ENCODE measurements at regions not wholly inside any gene's neighbourhood (a gene's known extent, or its start where the extent isn't known, plus 50 kb on each side); places are given as distances from the start of the nearest gene placed in this dataset.

DNA sequence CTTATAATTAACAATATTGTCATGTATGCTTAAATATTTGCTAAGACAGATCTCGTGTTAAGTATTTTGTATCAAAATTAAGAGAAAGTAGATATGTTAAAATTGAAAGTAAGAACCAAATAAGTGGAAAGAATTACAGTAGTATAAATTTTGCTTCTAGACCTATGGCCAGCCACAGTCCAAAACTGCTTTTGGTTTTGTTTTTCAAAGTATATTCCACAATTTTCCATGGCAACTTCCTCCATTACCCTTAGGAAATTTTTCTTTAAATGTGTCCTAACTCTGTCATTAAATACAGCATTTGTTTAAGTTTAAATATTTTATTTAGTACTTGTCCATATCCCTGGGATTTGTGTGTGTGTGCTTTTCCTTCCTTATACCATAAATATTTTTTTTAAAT lies 689.0 kb downstream of the DIAPH3 start:
- DNase-seq: no peak

GRCh38 chr13:59475911-59476310 lies 687.8 kb downstream of the DIAPH3 start:
- DNase-seq: no peak

- no peak for DNase-seq
Observed at GRCh38 chr13:59476366-59476765, 687.4 kb downstream of the DIAPH3 start.

GRCh38 chr13:59477011-59477410 lies 686.7 kb downstream of the DIAPH3 start:
- no peak for DNase-seq

GRCh38 chr13:59478908-59479307 lies 684.8 kb downstream of the DIAPH3 start:
- DNase-seq: no peak

GRCh38 chr13:59479629-59480028 lies 684.1 kb downstream of the DIAPH3 start:
- no peak for DNase-seq

DNA sequence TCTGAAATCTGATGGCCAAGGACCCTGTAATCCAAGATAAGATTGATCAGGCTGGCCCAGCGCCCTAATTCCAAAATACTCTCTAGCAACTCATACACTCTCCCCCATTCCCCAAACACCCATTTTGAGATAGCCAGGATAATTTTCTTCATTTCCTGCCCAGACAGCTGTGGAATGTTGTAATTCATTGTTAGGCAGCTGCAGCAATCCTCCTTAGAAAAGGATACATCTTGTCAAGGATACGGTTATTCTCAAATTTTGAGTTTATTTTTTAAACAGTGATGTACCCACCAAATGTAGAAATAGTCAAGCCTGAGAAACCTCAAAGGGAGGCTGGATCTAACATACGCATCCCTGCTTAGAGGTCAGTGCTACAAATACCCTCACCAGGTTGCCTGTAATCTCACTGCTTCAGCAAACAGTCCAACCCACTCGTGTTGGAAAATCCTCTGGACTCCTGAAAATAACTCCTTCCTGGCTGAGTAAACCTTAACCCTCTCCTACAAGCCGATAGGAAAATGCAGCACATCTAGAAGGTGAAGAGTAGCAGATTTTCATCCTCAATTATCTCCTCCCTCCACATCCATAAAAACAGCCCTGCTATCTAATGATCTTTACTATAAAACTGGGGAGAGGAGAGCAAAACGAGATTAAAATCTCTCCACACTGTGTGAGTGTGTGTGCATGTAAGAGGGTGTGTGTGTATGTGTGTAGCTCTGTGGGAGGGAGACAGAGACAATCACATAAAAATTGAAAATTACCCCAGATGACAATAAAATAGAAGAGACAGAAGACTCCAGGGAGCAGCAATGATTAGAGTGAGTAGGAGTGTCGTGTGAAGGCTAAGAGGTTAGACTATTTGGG lies 683.1 kb downstream of the DIAPH3 start:
- no peak for DNase-seq

GRCh38 chr13:59483501-59484145 lies 680.1 kb downstream of the DIAPH3 start:
- no peak for DNase-seq

GRCh38 chr13:59487883-59488282 lies 675.8 kb downstream of the DIAPH3 start:
- no peak for DNase-seq

GRCh38 chr13:59488436-59488835 lies 675.3 kb downstream of the DIAPH3 start:
- no peak for DNase-seq

- no peak for DNase-seq
Observed at GRCh38 chr13:59490651-59491050, 673.1 kb downstream of the DIAPH3 start.

GRCh38 chr13:59492030-59492636 lies 671.6 kb downstream of the DIAPH3 start:
- DNase-seq: no peak

DNA sequence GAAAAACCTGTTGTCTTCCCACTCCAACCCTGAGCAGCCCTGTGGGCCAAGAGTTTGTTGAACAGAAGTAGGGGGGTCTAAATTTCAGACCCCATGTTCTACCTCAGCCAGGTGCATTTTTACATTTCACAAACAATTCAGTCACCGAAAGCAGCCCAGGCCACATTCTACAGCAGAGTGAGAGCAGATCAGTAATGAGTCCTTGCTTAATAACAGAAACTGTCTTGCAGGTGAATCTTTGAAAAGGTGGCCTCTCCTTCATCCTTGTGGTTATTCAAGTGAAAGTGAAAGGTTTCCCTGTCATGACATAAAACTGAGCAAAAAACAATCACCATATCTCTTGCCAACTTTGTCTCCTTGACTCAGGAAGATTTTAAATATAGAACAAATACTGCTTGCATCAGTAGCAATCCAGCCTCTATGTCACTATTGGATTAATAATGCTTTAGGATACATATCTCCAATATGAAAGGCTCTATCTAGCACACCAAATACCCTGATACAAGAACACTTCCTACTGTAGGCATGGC lies 670.2 kb downstream of the DIAPH3 start:
- no peak for DNase-seq

DNA sequence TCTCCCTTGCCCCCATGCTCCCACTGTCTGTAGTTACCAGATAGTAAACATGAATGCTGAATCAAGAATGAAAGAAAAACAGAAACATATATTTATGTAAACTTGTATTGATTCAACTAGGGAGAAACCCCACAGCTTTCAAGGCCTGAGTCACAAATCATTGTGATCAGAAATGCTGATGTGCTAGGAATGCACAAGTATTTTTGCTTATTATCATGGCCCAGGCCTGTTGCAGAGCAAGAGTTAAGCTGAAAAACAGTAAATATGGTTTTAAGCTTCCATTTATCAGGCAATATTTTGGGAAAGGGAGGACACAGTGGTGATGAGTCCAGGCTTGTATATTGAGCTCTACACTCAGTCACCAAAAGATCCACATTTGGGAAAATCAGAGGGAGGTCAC lies 669.6 kb downstream of the DIAPH3 start:
- DNase-seq: no peak

GRCh38 chr13:59494560-59494970 lies 669.2 kb downstream of the DIAPH3 start:
- DNase-seq: no peak

DNA sequence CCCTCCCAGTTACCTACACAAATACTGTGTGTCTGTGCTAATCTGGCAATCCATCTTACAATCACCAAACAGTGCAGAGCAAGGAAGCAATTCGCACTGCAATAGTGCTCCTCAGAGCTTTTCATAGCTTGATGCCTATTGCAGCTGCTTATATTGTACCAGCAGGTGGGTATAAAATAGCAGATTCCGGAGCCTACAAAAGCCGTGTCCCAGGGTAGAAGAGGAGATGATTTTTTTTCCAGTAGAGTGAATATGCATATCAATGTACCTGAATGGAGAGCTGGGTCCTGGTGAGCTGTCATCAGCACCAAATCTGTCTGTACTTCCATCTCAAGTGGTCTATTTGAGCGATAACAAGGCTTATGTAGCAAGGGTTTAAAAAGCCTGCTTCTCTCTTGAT lies 668.4 kb downstream of the DIAPH3 start:
- no peak for DNase-seq

DNA sequence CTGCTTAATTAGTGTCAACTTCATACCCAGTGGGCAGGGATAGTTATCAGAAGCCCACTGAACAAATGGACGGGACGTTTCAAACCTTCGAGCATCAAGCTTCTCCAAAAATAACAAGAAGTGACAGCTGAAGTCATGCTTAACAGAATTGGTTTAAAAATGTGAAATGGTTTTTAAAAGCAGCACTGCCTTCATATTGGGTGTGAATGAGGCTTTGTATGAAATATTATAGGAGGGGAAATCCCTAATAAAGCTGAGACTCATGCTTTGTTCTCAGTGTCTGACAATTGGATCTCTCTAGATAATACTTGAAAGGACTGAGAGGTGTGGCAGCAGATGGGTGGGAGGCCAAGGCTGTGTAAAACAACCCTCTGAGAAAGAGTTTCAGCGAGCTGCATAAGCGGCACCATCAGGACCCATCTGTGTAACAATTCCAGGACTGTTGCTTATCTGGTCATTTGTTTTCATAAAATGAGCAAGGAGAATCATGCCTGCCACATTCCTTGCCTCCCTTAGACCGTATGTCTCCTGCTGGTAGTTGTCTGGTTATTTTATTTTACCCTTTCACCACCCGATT lies 667.7 kb downstream of the DIAPH3 start:
- DNase-seq: no peak

- DNase-seq: no peak
Observed at GRCh38 chr13:59497621-59498247, 666.0 kb downstream of the DIAPH3 start.

GRCh38 chr13:59501004-59501403 lies 662.7 kb downstream of the DIAPH3 start:
- DNase-seq: no peak

DNA sequence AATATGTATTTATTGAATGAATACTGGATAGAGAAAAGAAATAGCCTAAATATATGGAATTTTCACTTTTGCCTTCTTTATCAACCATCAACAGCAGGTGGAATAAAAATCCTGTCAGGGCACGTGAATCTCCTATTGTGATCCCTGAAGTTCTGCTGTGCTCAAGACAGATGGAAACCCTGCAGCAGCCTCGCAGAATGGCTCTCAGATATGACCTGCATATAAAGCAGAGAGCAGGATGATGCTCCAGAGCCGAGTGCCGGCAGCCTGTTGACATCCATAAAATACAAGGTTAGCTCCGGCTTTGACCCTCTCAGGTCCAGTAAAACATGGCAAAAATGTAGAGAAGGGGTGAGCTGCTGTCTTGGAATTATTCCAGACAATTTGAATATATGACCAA lies 659.3 kb downstream of the DIAPH3 start:
- no peak for DNase-seq

GRCh38 chr13:59510386-59510785 lies 653.3 kb downstream of the DIAPH3 start:
- no peak for DNase-seq

DNA sequence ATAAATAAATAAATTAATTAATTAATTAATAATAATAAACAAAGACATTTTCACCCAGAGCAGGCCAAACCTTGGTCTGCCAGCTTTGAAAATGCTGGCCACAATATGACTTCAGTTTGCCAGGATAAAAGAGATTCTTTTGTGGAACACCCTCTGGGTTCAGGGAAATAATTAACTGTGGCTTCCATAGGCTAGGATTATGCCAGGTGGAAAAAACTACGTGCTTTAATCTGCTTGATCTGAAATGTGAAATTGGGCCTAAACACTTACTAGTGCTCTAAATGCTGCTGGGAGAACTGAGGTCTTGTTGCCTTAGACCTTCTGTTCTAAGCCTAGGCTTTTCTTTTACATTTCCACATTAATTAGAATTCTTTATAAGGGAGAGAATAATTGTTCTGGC lies 650.0 kb downstream of the DIAPH3 start:
- DNase-seq: no peak

DNA sequence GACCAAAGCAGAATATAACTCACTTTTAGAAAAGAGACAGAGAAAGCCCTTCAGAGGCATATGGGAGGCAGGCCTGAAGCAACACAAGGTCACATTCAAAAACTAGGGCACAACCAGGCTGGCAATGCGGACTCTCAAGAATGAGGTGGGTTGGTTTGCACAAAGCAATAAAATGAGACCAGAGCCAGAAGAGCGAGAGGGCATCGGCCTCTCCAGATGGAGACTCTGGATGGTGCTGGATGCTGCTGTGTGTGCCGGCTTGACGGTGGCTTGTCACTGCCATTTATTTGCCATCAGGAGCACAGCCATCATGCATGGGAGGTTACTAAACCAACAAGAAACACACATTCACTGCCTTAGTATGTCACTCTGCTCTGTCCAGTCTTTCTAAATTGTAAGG lies 649.4 kb downstream of the DIAPH3 start:
- no peak for DNase-seq

Data from NCI-H226 (cell line).